GDM1 (cell line): ENCODE measurements at regions not wholly inside any gene's neighbourhood (a gene's known extent, or its start where the extent isn't known, plus 50 kb on each side); places are given as distances from the start of the nearest gene placed in this dataset.

Experiments
- DNase-seq: peaks from one replicate; lab custom pipeline; 2025; lab: John Stamatoyannopoulos, UW

GRCh38 chr17:51491416-51491815 lies 231.1 kb downstream of the UTP18 start:
- DNase-seq: no peak

DNA sequence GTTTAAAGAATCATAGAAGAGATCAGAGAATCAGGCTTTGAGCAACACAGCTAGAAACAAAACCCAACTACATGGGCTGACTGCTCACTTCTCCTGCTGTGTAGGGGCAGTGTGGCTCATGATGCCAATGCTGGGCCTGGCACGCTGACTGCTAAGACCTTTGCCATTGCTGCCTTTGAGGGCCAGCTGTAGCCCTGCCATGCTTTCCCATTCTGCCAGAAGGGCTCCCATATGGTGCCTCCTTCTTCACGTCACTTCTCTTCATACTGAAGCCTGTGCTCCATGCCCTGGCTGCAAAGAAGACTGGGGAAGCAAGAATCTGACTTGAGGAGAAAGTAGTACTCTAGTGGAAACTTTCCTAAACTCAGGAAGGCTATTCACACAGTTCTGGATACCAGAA lies 232.9 kb downstream of the UTP18 start:
- no peak for DNase-seq

GRCh38 chr17:51496378-51496777 lies 236.0 kb downstream of the UTP18 start:
- no peak for DNase-seq

GRCh38 chr17:51499897-51500296 lies 239.6 kb downstream of the UTP18 start:
- no peak for DNase-seq

DNA sequence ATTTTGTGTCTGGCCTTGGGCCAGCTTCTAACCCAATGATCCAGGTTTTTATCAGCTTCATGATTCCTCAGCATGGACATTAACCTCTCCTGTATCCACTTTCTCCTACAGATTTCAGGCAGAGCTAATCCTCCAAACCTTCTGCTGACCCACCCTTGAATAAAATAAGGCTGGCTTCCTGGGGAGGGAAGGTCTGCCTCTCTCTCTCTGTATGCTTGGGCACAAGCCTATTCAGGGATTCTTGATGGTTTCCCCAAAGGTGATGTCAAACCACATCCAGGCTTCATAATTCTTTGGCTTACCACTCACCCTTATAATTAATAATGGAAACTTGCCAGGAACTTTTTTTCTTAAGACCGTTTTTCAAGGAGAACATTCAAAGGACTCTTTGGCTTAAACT lies 240.1 kb downstream of the UTP18 start:
- DNase-seq: no peak

GRCh38 chr17:51505450-51505849 lies 245.1 kb downstream of the UTP18 start:
- no peak for DNase-seq

DNA sequence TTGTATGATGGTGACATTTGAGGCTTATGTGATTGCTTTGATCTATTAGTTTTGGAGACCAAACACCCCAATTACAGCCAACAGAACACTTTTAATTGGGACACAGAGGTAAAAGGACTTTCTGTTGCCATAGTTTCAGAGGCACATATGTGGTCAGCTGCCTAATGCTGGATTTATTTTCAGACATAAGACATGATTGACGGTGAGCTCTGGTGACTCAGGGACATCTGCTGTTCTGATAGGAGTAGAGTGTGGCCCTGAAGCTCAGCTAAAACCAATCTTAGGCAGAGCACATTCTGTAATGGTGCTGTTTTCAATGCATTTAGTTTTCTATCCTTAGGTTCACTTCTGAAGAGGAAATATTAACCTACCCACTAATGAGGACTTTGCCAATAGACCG lies 247.1 kb downstream of the UTP18 start:
- DNase-seq: no peak

DNA sequence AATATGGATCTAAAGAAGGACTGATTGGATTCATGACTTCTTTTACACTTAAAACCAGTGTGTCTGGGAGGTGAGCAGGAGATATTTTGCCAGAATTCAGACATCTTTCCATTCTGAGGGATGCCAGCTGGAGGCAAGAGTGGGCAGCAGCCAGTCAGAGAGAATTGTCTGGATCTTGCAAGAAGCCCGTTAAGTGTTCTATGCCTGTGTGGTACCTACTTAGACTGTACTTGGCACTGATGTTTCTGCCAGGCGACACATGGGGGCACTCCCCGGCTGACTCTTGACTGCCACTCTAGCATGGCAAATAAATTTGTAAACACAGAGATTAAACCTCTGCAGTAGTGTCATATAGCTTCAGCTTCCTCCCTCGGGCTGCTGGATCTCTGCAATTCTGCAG lies 247.7 kb downstream of the UTP18 start:
- DNase-seq: no peak

GRCh38 chr17:51510940-51511339 lies 250.6 kb downstream of the UTP18 start:
- DNase-seq: no peak

DNA sequence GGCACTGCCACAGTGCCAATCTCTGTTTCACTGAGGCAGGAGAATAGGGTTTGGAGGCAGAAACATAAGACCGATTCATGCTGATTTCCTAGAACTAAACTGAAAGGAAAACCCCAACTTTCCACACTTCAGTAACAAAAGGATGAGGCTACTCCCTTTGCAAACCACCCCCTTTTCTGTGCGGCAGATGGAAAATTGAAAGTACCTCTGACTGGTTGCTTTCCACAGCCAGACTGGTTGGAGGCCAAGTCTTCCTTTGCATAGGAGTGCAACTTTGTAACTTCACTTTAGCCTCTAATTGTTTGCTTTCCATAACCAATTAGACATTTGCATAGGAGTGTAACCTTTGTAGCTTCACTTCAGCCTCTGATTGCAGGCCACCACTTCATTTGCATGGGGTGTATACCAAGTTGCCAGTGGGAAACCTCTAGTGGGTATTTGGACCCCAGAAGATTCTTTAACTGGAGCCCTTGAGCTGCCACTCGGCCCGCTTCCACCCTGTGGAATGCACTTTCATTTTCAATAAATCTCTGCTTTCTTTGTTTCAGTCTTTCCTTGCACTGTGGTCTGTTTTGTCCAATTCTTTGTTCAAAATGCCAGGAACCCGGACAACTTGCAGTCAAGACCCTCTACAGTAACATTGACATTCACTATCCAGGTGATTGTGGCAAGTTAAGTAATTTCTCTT lies 252.0 kb downstream of the UTP18 start:
- no peak for DNase-seq

DNA sequence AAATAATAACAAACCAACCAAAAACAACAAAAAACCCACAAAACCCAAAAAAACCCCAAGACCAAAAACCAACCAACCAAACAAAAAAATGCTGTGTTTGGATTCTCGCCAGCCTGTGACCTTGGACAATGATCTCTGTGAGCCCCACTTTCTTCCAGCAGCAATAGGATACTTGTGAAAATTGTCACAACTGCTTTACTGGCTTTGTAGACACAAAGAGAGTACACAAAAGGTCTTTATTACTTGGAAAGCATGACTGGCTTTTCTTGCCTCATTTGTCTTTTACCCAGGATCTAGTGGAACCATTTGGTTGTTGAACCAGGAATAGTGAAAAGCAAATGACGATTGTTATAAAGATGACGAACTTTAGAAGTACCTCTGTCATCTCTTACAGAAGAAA lies 256.6 kb downstream of the UTP18 start:
- DNase-seq: no peak

DNA sequence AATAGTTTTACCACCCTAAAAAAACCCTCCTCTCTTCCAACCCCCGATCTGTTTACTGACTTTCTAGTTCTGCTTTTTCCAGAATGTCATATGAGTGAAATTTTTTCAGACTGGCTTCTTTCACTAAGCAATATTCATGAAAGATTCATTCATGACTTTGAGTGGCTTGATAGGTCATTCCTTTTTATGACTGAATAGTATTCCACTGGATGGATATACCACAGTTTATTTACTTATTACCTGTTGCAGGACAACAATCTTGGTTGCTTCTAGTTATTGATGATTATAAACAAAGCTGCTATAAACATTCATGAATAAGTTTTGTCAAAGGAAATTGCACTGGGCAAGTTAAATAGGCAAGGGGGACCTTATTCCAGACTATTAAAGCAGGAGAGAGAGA lies 264.2 kb downstream of the UTP18 start:
- no peak for DNase-seq

DNA sequence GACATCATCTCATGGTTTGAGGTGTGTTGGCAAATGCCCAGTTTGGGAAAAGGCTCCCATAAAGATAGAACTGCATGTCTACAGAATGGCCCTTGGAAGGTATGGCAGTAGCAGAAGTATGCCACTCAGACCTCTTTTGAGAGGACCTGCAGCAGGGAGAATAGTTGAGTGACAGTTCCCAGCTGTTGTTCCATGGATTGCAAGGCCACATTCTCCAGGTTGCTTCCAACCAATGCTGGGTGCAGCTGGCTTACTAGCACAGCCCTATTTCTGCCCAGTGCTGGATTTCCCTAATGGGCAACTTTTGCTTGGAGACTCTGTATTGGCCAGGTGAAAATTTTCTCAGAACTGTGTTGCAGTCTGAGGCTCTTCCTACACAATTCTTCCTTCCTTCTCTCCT lies 266.2 kb downstream of the UTP18 start:
- no peak for DNase-seq

- DNase-seq: no peak
Observed at GRCh38 chr17:51527225-51527982, 267.1 kb downstream of the UTP18 start.

DNA sequence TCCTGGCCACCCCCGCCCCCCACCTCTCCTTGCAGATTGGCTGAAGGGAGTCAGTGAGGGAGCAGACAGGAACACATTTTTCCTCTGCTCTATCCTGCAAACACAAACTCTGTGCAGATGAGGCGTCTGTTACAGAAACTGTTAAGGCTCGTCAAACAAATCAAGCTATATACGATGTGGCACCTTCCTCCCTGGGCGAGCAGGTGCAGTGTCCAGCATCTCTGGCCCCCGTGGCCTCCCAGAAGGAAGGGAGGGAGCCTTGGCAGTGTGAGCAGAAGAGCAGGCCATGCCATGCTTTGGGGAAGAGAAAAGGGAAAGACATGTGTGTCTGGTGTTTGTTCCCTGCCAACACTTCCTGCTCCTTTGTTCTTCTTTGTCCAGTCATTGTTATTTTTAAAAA lies 267.8 kb downstream of the UTP18 start:
- DNase-seq: no peak

DNA sequence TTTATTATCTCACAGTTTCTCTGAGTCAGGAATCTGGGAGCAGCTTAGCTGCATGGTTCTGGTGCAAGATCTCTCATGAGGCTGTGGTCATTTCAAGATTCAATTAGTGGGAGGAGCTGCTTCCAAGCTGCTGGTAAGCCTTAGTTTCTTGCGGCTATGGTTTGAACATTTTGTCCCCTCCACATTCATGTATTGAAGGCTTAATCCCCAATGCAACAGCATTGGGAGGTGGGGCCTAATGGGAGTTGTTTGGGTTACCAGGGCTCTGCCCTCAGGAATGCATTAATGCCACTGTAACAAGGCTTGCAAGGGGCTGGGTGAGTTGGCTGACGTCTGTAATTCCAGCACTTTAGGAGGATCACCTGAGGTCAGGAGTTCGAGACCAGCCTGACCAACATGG lies 272.9 kb downstream of the UTP18 start:
- DNase-seq: no peak

- DNase-seq: no peak
Observed at GRCh38 chr17:51533821-51534220, 273.5 kb downstream of the UTP18 start.

GRCh38 chr17:51536627-51537026 lies 276.3 kb downstream of the UTP18 start:
- DNase-seq: no peak

GRCh38 chr17:51537996-51538550 lies 277.7 kb downstream of the UTP18 start:
- DNase-seq: no peak

DNA sequence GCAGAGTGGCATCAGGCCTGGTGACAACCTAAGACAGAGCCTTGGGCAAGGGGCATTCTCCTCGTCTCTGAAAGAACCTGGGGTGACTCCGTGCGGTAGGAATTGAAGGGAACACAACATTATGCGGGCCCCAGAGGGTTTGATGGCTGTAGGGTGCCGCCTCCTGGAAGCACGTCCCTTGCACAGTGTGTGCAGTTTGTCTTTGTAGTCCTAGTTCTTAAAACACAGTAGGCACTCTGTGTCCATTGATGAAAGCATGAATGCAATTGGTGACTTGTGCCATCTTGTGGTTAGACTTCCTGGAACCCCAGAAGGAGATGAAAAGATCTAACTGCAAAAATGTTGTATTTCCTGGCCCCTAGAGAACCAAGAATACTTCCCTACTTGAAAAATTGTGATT lies 279.8 kb downstream of the UTP18 start:
- no peak for DNase-seq

GRCh38 chr17:51541215-51541614 lies 280.9 kb downstream of the UTP18 start:
- no peak for DNase-seq

GRCh38 chr17:51546114-51546513 lies 285.8 kb downstream of the UTP18 start:
- no peak for DNase-seq

- DNase-seq: no peak
Observed at GRCh38 chr17:51548125-51548524, 287.8 kb downstream of the UTP18 start.

DNA sequence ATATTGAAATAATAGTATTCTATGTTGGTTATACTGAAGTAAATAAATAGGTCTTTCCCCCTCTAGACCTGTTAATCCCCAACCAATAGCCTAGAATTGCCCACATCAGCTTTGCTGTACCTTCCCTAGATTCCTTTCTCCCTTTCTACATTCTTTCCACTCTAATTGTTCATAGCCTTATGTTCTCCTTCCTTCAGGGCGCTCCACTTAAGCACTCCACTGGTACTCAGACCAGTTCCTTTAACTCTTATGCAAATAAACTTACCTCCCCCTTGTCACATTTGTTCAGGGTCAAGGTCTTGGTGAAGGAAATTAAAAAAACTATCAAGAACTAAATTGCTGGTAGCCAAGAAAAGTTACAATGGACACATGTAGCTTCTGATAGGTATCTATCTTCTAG lies 294.8 kb downstream of the UTP18 start:
- DNase-seq: no peak
